ENCODE measurements at regions not wholly inside any gene's neighbourhood (a gene's known extent, or its start where the extent isn't known, plus 50 kb on each side); places are given as distances from the start of the nearest gene placed in this dataset.

GRCh38 chr14:100979079-100979478 lies 75.6 kb upstream of the RTL1 start:
- Histone ChIP-seq H3K9me1 (ENCODE audit: insufficient read depth, low read length) (peaks cover 10% of the 10 kb centered on the region), H2BK120ac (ENCODE audit: low read depth, low read length) (no peak overlapping the region), H3K4me3 (ENCODE audit: insufficient read depth, low read depth, low read length) (no peak overlapping the region), H4K5ac (ENCODE audit: low read depth, low read length) (no peak overlapping the region), H4K20me1 (ENCODE audit: insufficient read depth, low read length) (peaks cover 29% of the 10 kb centered on the region; the same call in 1 of the 2 replicates), H4K91ac (ENCODE audit: insufficient read depth, low read depth, low read length) (no peak overlapping the region), H2AFZ (replicated peaks; ENCODE audit: low read length, poor library complexity) (no peak overlapping the region), H3K27ac (ENCODE audit: insufficient read depth, low read length) (no peak overlapping the region), H3K36me3 (ENCODE audit: control insufficient read depth, insufficient read depth, low read length) (peaks cover 23% of the 10 kb centered on the region), H3K4me1 (ENCODE audit: control insufficient read depth, insufficient read depth, low read length) (peaks cover 4% of the 10 kb centered on the region), H3K14ac (replicated peaks; ENCODE audit: low read depth, low read length) (no peak overlapping the region), H3K18ac (ENCODE audit: low read depth, low read length) (no peak overlapping the region), H3K27me3 (ENCODE audit: control insufficient read depth, insufficient read depth, low read length) (no peaks in the 10 kb centered on the region), H2AK5ac (ENCODE audit: low read depth, low read length) (no peak overlapping the region), H3K9me3 (ENCODE audit: control insufficient read depth, insufficient read depth, low read length) (no peaks in the 10 kb centered on the region), H3K56ac (ENCODE audit: extremely low read depth, insufficient read depth, low read length) (no peak overlapping the region), H3K4ac (ENCODE audit: low read depth, low read length) (no peak overlapping the region), H3K4me2 (ENCODE audit: low read depth, low read length) (no peak overlapping the region), H2BK20ac (ENCODE audit: low read depth, low read length) (no peak overlapping the region), H3K9ac (ENCODE audit: low read depth, low read length) (no peak overlapping the region), H2AK9ac (replicated peaks; ENCODE audit: low read depth, low read length, poor library complexity) (no peak overlapping the region), H3K23ac (ENCODE audit: low read depth, low read length) (no peak overlapping the region), H4K8ac (ENCODE audit: low read depth in 2 of 2, low read length in 2 of 2) (no peak overlapping the region), H2BK5ac (ENCODE audit: low read depth, low read length, poor library complexity, severe bottlenecking) (no peak overlapping the region), H3K79me1 (ENCODE audit: low read depth in 1 of 2, low read length in 2 of 2) (peaks cover 3 to 9% of the 10 kb centered on the region in 2 experiments; a peak in 3 of 4 replicates), H2BK15ac (ENCODE audit: low read depth, low read length) (no peak overlapping the region)
- ATAC-seq (ENCODE audit: low read depth) = no peak
- POLR2A ChIA-PET (ENCODE audit: unreplicated experiment) = no interaction called here
- dilution Hi-C loops (cut with HindIII; ENCODE audit: low sequenced_read_pairs, unreplicated experiment) (no loop called here), intact Hi-C loops (cut with micrococcal nuclease) (no loop called here), in situ Hi-C loops (cut with MboI; ENCODE audit: low sequenced_read_pairs) (no loop called here)
- TF ChIP-seq NFE2L2 (IDR thresholded peaks at IDR 0.05; ENCODE audit: low read depth, low read length) = no peak
- CTCF ChIA-PET = no interaction called here
- WGBS, 2 experiments (ENCODE audit: extremely low coverage in 2 of 2, insufficient read length in 1 of 2) = no CpG with 5 or more reads among the region's 3 CpGs
- no peak for DNase-seq
- no TSS peak for BruUV-seq (replicated peaks)
